Hepatocyte (in vitro differentiated cells): ENCODE measurements at regions not wholly inside any gene's neighbourhood (a gene's known extent, or its start where the extent isn't known, plus 50 kb on each side); places are given as distances from the start of the nearest gene placed in this dataset.

Source experiments
- CTCF ChIP-seq: fragments of 200-600 bp; sonication (generic); IDR thresholded peaks from 2 replicates; pipeline ENCODE4 v1.5.1; 2016; ENCODE audit warnings: antibody characterized with exemption, mild to moderate bottlenecking; ENCODE audit not compliant: poor library complexity
- EZH2phosphoT487 ChIP-seq: fragments of 200-600 bp; sonication (generic); IDR thresholded peaks from one replicate; pipeline ENCODE4 v1.6.1; 2018; ENCODE audit warnings: antibody characterized with exemption, mild to moderate bottlenecking, low read depth, moderate library complexity; ENCODE audit not compliant: unreplicated experiment, severe bottlenecking

DNA sequence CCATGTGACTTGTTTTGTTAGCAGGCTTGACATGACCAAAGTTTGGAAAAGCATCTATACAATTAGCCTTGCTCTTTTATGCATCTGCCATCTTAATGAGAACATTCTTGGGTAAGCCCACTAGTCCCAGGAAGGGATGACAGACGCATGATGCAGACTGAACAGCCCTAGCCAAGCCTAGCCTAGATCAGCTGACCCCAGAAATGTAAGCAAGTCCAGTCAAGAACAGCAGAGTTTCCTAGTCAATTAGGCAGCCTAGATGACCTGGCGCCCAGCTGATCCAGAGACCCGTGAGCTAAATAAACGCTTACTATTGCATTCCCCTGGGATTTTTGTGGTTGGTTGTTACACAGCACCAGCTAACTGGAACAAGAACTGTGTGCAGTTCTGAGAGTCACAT, 457.9 kb downstream of the BCOR start:
- no peak for TF ChIP-seq CTCF
- TF ChIP-seq EZH2phosphoT487, result no peak
